Thyroid gland (tissue), 4 donors: ENCODE measurements at regions not wholly inside any gene's neighbourhood (a gene's known extent, or its start where the extent isn't known, plus 50 kb on each side); places are given as distances from the start of the nearest gene placed in this dataset.
"Not testable (repeated sequence)": the region's sequence is repeated elsewhere in the genome, so short reads cannot be mapped to it uniquely, and the experiment has no call there.

Experiments used
- DNase-seq, 2 donors: peaks; one replicate each; pipeline ENCODE4 v3.0.0-alpha.2; 2019
- H3K27ac ChIP-seq, 3 donors: fragments of 200-600 bp; sonication (generic); 1 replicate in 2 of 3; 2 replicates in 1 of 3; pipeline ENCODE4 v1.5.1; 2016 to 2019; ENCODE audit warnings: mild to moderate bottlenecking in 1 of 3, moderate library complexity in 1 of 3
- H3K27me3 ChIP-seq: fragments of 200-600 bp; sonication (generic); one replicate; pipeline ENCODE4 v1.5.1; 2019
- H3K36me3 ChIP-seq, 2 donors: fragments of 200-600 bp; sonication (generic); one replicate each; pipeline ENCODE4 v1.5.1; 2016 to 2019
- H3K4me1 ChIP-seq, 2 donors: fragments of 200-600 bp; sonication (generic); one replicate each; pipeline ENCODE4 v1.5.1; 2017 to 2019
- H3K4me3 ChIP-seq, 3 donors: fragments of 200-600 bp; sonication (generic); replicated peaks in 1 of 3; 1 replicate in 2 of 3; 2 replicates in 1 of 3; pipeline ENCODE4 v1.5.1; 2016; ENCODE audit warnings: mild to moderate bottlenecking in 1 of 3
- H3K9me3 ChIP-seq: fragments of 200-600 bp; sonication (generic); one replicate; pipeline ENCODE4 v1.5.1; 2017
- WGBS, 2 donors: methylation state at CpG; one replicate each; pipeline ENCODE4 v1.1.5; 2017; 5-methylcytosine and 5-hydroxymethylcytosine counted together
- intact Hi-C: fragments of 100-400 bp; cut with DNase I; formaldehyde crosslinking; loops from one replicate; pipeline ENCODE4 v1.15.1; 2023

DNA sequence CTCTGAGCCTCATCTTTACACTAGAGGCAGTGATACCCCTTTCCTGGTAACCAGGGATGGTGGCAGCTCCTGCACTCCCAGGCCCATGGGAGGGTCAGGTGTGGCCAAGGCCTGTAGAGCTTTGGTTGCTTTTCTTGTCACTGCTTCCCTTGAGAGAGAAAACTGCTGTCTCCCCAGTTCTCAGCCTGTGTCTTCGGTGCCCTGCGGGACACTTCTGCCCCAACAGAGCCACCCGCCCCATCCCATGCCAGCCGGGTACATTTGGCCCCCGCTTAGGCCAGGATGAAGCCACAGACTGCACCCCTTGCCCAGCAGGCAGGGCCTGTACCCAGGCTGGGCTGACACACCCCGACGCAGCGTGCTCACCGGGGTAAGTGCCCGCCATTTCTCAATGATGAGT is 117.4 kb upstream of the MTLN start:
- H3K27me3 ChIP-seq, intact Hi-C loops, H3K27ac ChIP-seq, H3K4me3 ChIP-seq, DNase-seq, H3K36me3 ChIP-seq, H3K4me1 ChIP-seq, H3K9me3 ChIP-seq: not testable (repeated sequence)
- WGBS, 2 donors = 91 to 97% methylated on average over 5 of the region's 10 CpGs

DNA sequence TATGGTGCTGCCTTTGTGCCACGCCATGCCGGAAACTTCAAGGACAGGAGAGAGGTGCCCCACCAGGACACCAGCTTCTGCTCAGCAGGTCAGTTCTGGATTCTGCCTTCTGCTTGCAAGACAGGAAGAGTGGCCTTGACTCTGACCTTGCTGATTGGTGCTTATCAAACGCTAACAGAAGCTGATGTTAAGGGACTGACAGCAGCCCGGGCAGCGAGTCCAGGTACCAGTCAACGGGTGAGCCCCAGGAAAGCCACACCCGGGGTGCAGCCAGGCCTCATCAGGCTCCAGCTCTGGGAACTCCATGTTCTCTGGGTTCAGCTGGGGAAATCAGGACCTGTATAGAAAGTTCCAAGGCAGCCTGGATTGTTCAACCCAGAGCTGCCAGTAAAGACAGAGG is 116.8 kb upstream of the MTLN start:
- 89 to 94% methylated on average over 5 of the region's 7 CpGs for WGBS, 2 donors
- intact Hi-C loops, H3K4me3 ChIP-seq, H3K27me3 ChIP-seq, H3K4me1 ChIP-seq, H3K9me3 ChIP-seq, H3K27ac ChIP-seq, DNase-seq, H3K36me3 ChIP-seq: not testable (repeated sequence)

- intact Hi-C loops, H3K9me3 ChIP-seq, H3K27ac ChIP-seq, DNase-seq, H3K4me1 ChIP-seq, H3K36me3 ChIP-seq, H3K27me3 ChIP-seq, H3K4me3 ChIP-seq: not testable (repeated sequence)
- WGBS, 2 donors = 86 to 100% methylated on average over 2 to 5 of the region's 5 CpGs
Measured at GRCh38 chr2:110328677-110329076, 116.3 kb upstream of the MTLN start.

DNA sequence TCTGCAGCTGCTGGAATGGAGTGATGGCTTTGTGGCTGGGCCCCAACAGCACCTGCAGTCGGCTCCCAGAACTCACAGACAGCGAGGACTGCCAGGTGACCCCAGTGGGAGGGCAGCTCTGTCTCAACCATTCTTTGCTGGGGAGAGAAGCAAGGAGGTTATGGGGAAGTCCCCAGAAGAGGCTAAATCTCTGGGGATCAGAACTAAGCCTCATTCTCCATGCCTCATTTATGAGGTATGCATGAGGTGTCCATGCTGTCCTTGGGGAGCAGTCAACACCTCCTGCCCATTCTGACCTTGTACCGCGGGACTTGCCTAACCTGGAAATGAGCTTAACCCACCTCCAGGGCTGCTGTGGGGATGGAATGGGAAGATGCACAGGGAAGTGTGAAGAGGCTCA is 111.5 kb upstream of the MTLN start:
- DNase-seq, H3K4me1 ChIP-seq, H3K27me3 ChIP-seq, H3K9me3 ChIP-seq, H3K4me3 ChIP-seq, intact Hi-C loops, H3K36me3 ChIP-seq, H3K27ac ChIP-seq: not testable (repeated sequence)
- WGBS, 2 donors = no CpG with 5 or more reads among the region's 4 CpGs

- not testable (repeated sequence) for H3K9me3 ChIP-seq
Measured at GRCh38 chr2:110322535-110322934, 110.2 kb upstream of the MTLN start.

DNA sequence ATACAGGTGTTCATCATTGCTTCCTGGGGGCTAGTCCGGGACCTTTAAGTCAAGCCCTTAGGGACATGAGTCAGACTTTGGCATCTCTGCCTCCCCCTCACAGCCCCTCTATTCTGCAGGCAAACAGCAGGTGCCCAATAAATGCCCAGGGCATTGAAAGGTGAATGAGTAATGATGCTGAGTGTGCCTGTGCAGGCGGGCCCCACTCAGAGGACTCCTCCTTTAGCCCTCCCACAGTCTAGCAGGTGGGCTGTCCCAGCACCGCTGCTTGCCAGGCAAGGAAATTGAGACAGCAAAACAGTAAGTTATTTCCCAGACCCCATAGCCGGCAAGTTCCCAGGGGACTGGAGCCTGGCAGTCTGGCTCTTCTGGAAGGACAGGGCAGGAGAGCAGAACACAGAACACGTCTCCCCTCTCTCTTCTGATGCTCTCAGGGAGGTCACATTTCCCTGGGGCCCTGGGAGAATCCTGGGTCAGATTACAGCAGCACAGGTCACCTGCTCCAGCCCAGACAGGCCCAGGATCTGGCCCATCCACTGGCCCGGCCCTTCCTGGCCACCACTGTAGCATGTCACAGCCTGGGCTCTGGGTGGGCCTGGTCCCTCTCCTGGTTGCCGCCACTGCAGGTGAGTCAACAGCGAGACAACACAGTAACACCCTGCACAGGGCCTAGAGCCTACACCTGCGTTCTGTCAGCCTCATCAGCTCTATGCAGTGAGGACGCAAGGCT is 108.7 kb upstream of the MTLN start:
- H3K27me3 ChIP-seq, H3K9me3 ChIP-seq, H3K27ac ChIP-seq, H3K4me3 ChIP-seq, intact Hi-C loops, H3K36me3 ChIP-seq, DNase-seq, H3K4me1 ChIP-seq: not testable (repeated sequence)
- WGBS, 2 donors = no CpG with 5 or more reads among the region's 10 CpGs

More at GRCh38 chr2:110322535-110322934, 110.2 kb upstream of the MTLN start:
- H3K27ac ChIP-seq, H3K4me1 ChIP-seq, H3K27me3 ChIP-seq, H3K36me3 ChIP-seq, DNase-seq, intact Hi-C loops, H3K4me3 ChIP-seq: not testable (repeated sequence)
- no CpG with 5 or more reads among the region's 8 CpGs for WGBS, 2 donors

DNA sequence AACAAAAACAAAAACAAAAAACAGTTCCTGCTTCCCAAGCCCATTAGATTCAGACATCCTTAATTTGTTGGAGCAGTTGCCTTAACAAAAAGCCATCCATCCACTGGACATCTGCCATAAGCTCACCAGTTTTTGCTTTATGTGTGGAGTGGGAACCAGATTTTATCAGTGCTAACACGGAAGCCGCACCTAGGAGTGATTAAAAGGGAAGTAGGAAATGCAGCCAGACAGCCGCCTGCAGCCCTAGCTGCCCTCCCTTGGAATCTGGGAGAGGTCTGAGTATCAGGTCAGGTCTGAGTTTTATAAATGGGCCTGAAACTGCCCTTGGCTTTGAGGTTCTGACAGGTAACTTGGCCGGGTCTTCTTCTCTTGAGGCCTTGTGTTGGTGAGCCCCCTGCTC is 106.6 kb upstream of the MTLN start:
- H3K9me3 ChIP-seq, H3K4me1 ChIP-seq, intact Hi-C loops, DNase-seq, H3K4me3 ChIP-seq, H3K27ac ChIP-seq, H3K36me3 ChIP-seq, H3K27me3 ChIP-seq: not testable (repeated sequence)
- WGBS, 2 donors = no CpG with 5 or more reads among the region's 4 CpGs

- H3K4me3 ChIP-seq, intact Hi-C loops, H3K27ac ChIP-seq, H3K4me1 ChIP-seq, DNase-seq, H3K36me3 ChIP-seq, H3K27me3 ChIP-seq, H3K9me3 ChIP-seq: not testable (repeated sequence)
- WGBS, 2 donors = no CpG with 5 or more reads among the region's 5 CpGs
Measured at GRCh38 chr2:110317377-110317776, 105.0 kb upstream of the MTLN start.

GRCh38 chr2:110316051-110316865 is 103.9 kb upstream of the MTLN start:
- H3K9me3 ChIP-seq, DNase-seq: not testable (repeated sequence)

GRCh38 chr2:110315054-110315820 is 102.9 kb upstream of the MTLN start:
- no CpG with 5 or more reads among the region's 9 CpGs for WGBS, 2 donors

More at GRCh38 chr2:110316051-110316865, 103.9 kb upstream of the MTLN start:
- intact Hi-C loops, H3K27ac ChIP-seq, H3K4me1 ChIP-seq, H3K4me3 ChIP-seq, H3K36me3 ChIP-seq, H3K27me3 ChIP-seq: not testable (repeated sequence)
- WGBS, 2 donors = no CpG with 5 or more reads among the region's 10 CpGs

GRCh38 chr2:110314472-110314871 is 102.1 kb upstream of the MTLN start:
- H3K36me3 ChIP-seq, H3K4me1 ChIP-seq, DNase-seq, H3K27me3 ChIP-seq, H3K9me3 ChIP-seq, H3K4me3 ChIP-seq, H3K27ac ChIP-seq, intact Hi-C loops: not testable (repeated sequence)
- WGBS, 2 donors = 95% methylated on average over 3 of the region's 10 CpGs; no CpG with 5 or more reads in 1 of the 2 donors

More at GRCh38 chr2:110315054-110315820, 102.9 kb upstream of the MTLN start:
- H3K4me1 ChIP-seq, H3K4me3 ChIP-seq, H3K9me3 ChIP-seq, H3K27me3 ChIP-seq, DNase-seq, H3K36me3 ChIP-seq, H3K27ac ChIP-seq, intact Hi-C loops: not testable (repeated sequence)

DNA sequence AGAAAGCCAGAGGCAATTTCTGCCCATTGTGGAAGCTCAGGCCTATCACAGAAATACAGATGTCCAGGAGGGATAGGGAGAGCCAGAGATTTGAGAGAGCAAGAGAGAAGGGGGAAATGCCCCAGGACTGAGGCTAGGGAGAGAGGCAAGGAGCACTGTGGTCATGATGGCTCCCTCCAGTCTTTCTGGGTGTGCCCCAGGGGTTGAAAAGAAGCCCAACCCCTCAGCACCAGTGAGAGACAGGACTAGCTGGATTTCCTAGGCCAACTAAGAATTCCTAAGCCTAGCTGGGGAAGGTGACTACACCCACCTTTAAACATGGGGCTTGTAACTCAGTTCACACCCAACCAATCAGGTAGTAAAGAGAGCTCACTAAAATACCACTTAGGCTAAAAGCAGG is 100.7 kb upstream of the MTLN start:
- H3K27me3 ChIP-seq, intact Hi-C loops: not testable (repeated sequence)

More for the DNA sequence above, 100.7 kb upstream of the MTLN start:
- H3K9me3 ChIP-seq, H3K27ac ChIP-seq, H3K4me3 ChIP-seq, DNase-seq, H3K4me1 ChIP-seq, H3K36me3 ChIP-seq: not testable (repeated sequence)
